Gastroesophageal sphincter (tissue), 3 donors: ENCODE measurements at regions not wholly inside any gene's neighbourhood (a gene's known extent, or its start where the extent isn't known, plus 50 kb on each side); places are given as distances from the start of the nearest gene placed in this dataset.

Experiments
- EP300 ChIP-seq: sonication (generic); formaldehyde crosslinking; IDR thresholded peaks from one replicate; pipeline ENCODE4 v1.6.1; 2017; ENCODE audit warnings: antibody characterized with exemption, mild to moderate bottlenecking
- TF ChIP-seq, protein P1 (sequence below), 4 experiments: fragments of 200-600 bp in 2 of 4; fragments of 450-650 bp in 2 of 4; sonication (generic) in 1 of 4; IDR thresholded peaks; one replicate each; pipeline ENCODE4 v1.5.1; 2017 to 2019; ENCODE audit warnings: antibody characterized with exemption in 4 of 4, mild to moderate bottlenecking in 2 of 4, moderate library complexity in 2 of 4

DNA sequence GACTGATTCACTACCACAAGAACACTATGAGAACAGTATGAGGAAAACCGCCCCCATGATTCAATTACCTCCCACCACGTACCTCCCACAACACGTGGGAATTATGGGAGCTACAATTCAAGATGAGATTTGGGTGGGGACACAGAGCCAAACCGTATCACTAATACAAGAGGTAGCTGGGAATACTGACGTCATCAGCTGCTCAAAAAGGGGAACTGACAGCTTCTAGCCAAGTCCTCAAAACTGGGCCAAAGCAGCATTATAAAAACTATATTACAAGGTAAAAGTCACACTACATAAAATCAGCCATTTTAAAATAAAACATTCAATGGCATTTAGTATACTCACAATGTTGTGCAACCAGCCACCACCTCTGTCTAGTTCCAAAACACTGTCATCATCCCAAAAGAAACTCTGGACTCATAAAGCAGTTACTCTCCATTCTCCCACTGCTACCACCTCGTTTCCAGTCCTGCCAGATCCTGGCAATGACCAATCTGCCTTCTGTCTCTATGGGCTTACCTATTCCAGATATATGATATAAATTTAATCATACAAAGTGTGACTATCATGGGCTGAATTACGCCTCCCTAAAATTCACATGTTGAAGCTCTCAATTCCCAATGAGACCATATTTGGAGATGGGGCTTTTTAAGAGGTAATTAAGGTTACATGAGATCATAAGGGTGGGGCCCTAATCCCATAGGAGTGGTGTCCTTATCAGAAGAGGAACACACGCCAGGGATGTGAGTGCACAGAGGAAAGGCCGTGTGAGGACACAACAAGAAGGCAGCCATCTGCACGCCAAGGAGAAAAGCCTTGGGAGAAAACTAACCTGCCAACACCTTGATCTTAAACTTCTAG, 192.1 kb downstream of the SETD4 start:
- TF ChIP-seq, protein P1, sequence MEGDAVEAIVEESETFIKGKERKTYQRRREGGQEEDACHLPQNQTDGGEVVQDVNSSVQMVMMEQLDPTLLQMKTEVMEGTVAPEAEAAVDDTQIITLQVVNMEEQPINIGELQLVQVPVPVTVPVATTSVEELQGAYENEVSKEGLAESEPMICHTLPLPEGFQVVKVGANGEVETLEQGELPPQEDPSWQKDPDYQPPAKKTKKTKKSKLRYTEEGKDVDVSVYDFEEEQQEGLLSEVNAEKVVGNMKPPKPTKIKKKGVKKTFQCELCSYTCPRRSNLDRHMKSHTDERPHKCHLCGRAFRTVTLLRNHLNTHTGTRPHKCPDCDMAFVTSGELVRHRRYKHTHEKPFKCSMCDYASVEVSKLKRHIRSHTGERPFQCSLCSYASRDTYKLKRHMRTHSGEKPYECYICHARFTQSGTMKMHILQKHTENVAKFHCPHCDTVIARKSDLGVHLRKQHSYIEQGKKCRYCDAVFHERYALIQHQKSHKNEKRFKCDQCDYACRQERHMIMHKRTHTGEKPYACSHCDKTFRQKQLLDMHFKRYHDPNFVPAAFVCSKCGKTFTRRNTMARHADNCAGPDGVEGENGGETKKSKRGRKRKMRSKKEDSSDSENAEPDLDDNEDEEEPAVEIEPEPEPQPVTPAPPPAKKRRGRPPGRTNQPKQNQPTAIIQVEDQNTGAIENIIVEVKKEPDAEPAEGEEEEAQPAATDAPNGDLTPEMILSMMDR (IDR thresholded peaks at IDR 0.05) = no peak
- no peak for TF ChIP-seq EP300
